ENCODE measurements at regions not wholly inside any gene's neighbourhood (a gene's known extent, or its start where the extent isn't known, plus 50 kb on each side); places are given as distances from the start of the nearest gene placed in this dataset.

DNA sequence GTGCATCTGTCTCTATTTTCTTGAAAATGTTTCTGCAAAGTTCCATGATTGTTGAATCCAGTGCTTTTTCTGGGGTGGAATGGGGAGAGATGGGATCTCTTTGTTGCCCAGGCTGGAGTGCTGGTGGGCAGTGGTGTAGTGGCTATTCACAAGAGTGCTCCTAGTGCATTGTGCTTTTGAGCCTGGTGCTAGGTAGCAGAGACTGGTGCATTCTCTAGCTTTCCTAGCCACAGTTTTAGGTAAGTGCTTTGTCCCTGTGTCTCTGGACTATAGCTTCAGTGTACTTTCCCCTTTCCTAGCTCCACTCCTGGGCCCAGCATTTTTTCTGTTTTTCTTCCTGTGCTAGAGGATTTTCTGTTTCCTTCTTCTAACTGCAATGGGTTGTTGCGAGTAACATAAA, 825.6 kb downstream of the SLITRK6 start:
- Histone ChIP-seq H3K36me3 (no peaks in the 10 kb centered on the region), H3K27ac (no peak overlapping the region), H3K4me3 (no peak overlapping the region), H3K27me3 (no peaks in the 10 kb centered on the region), H3K9me3 (no peaks in the 10 kb centered on the region), H3K4me1 (no peaks in the 10 kb centered on the region)
- intact Hi-C loops (cut with DNase I; ENCODE audit: low total_unique reads), result no loop called here
- DNase-seq (ENCODE audit: low spot score in 2 of 2), result no peak
- no peak for TF ChIP-seq POLR2AphosphoS5 (IDR thresholded peaks at IDR 0.05)

DNA sequence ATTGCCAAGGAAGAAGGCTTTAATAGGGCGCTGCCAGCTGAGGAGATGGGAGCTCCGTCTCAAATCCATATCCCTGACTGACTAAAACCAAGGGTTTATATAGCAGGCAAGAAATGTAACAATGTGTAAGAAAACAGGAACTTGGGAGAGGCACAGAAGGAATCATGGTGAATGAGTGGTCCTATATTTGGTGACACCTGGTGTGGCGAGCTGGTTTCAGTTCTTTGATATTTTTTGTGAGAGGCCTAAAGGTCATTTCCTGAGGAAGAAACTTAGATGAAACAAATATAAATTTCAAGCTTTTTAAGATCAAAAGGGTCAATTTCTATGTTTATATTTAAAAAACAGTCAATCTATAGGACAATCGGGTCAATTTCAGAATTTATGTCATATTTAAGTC, 826.3 kb downstream of the SLITRK6 start:
- no peak for TF ChIP-seq CTCF (IDR thresholded peaks at IDR 0.05)
- no peak for TF ChIP-seq POLR2AphosphoS5 (IDR thresholded peaks at IDR 0.05)
- no peak for TF ChIP-seq POLR2A (IDR thresholded peaks at IDR 0.05)
- H3K9me3 ChIP-seq, result no peaks in the 10 kb centered on the region
- H3K27ac ChIP-seq, result no peak overlapping the region
- H3K4me3 ChIP-seq, result no peak overlapping the region
- intact Hi-C loops (cut with DNase I; ENCODE audit: low total_unique reads), result no loop called here
- no peaks in the 10 kb centered on the region for H3K36me3 ChIP-seq
- no peaks in the 10 kb centered on the region for H3K4me1 ChIP-seq
- H3K27me3 ChIP-seq, result no peaks in the 10 kb centered on the region
- no peak for DNase-seq (ENCODE audit: low spot score in 2 of 2)

DNA sequence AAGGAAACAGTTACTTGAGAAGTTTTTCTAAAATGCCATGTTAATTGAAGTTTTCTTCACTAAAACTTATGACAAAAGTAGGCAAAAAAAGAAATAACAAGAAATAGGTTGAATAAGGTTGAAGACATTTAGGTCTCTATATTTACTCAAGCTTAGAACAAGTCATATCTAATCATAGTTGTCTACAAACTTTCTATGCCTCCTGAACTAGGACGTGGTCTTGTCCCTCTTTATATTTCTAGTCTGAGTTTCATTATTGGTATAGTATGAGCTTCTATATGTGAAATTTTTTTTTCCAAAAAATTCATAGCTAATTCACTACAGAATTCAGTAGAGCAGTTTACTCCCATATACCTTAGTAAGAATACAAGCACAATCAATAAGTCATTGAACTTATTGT, 836.4 kb downstream of the SLITRK6 start:
- Histone ChIP-seq H3K4me1 (no peaks in the 10 kb centered on the region), H3K27ac (no peak overlapping the region), H3K9me3 (no peaks in the 10 kb centered on the region), H3K36me3 (no peaks in the 10 kb centered on the region), H3K27me3 (no peaks in the 10 kb centered on the region), H3K4me3 (no peak overlapping the region)
- TF ChIP-seq POLR2AphosphoS5 (IDR thresholded peaks at IDR 0.05), result no peak
- TF ChIP-seq POLR2A (IDR thresholded peaks at IDR 0.05), result no peak
- TF ChIP-seq CTCF (IDR thresholded peaks at IDR 0.05), result no peak
- intact Hi-C loops (cut with DNase I; ENCODE audit: low total_unique reads), result no loop called here
- DNase-seq (ENCODE audit: low spot score in 2 of 2), result no peak

- no peak for DNase-seq (ENCODE audit: low spot score in 2 of 2)
- Histone ChIP-seq H3K9me3 (no peaks in the 10 kb centered on the region), H3K27ac (no peak overlapping the region), H3K4me3 (no peak overlapping the region), H3K4me1 (no peaks in the 10 kb centered on the region), H3K36me3 (no peaks in the 10 kb centered on the region), H3K27me3 (no peaks in the 10 kb centered on the region)
- TF ChIP-seq CTCF (IDR thresholded peaks at IDR 0.05), result no peak
- no peak for TF ChIP-seq POLR2A (IDR thresholded peaks at IDR 0.05)
- TF ChIP-seq POLR2AphosphoS5 (IDR thresholded peaks at IDR 0.05), result no peak
- intact Hi-C loops (cut with DNase I; ENCODE audit: low total_unique reads), result no loop called here
Measured at GRCh38 chr13:84962141-84962750, 837.0 kb downstream of the SLITRK6 start.

GRCh38 chr13:84961023-84961422, 838.2 kb downstream of the SLITRK6 start:
- intact Hi-C loops (cut with DNase I; ENCODE audit: low total_unique reads), result no loop called here
- Histone ChIP-seq H3K4me1 (no peaks in the 10 kb centered on the region), H3K27me3 (no peaks in the 10 kb centered on the region), H3K36me3 (no peaks in the 10 kb centered on the region), H3K9me3 (no peaks in the 10 kb centered on the region), H3K4me3 (no peak overlapping the region), H3K27ac (no peak overlapping the region)
- no peak for DNase-seq (ENCODE audit: low spot score in 2 of 2)
- TF ChIP-seq POLR2A (IDR thresholded peaks at IDR 0.05) (no peak), CTCF (IDR thresholded peaks at IDR 0.05) (no peak), POLR2AphosphoS5 (IDR thresholded peaks at IDR 0.05) (no peak)

DNA sequence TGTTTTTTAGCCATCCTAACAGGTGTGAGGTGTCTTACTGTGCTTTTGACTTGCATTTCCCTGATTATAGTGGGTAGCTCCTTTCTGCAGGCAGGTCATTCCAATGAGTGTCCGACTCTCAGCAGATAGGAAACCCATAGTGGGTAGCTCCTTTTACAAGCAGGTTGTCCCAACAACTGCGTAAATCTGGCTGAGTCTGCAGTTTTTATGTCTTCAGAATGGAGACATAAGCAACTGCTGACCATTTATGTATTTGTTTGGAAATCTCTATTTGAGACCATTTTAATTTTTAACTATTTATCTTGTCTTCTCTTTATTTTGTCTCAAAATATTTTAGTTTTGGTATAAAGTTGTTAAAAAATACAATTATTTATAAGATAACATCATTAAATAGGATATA, 839.4 kb downstream of the SLITRK6 start:
- TF ChIP-seq CTCF (IDR thresholded peaks at IDR 0.05) (no peak), POLR2A (IDR thresholded peaks at IDR 0.05) (no peak), POLR2AphosphoS5 (IDR thresholded peaks at IDR 0.05) (no peak)
- Histone ChIP-seq H3K36me3 (no peaks in the 10 kb centered on the region), H3K9me3 (no peaks in the 10 kb centered on the region), H3K4me1 (no peaks in the 10 kb centered on the region), H3K27me3 (no peaks in the 10 kb centered on the region), H3K27ac (no peak overlapping the region), H3K4me3 (no peak overlapping the region)
- intact Hi-C loops (cut with DNase I; ENCODE audit: low total_unique reads), result no loop called here
- no peak for DNase-seq (ENCODE audit: low spot score in 2 of 2)

All from breast epithelium (tissue), 4 donors.